ENCODE measurements at regions not wholly inside any gene's neighbourhood (a gene's known extent, or its start where the extent isn't known, plus 50 kb on each side); places are given as distances from the start of the nearest gene placed in this dataset.

DNA sequence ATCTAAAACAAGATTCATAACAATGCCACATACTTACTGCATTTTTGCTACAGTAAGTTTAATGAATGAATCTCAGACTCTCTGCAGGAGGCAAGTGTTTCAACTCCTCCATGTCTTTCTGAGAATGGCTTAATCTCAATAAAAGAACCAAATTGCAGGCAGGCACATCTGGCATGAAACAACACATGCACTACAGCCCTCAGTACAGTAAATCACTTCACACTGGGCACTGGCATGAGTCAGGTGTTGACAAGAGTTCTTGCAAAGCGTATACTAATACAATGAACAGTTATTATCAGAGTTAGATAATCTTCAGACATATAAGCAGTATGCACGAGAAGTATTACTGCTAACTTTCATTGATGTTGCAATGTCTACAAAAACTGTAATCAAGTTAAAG is 1386.8 kb downstream of the MRPL39 start:
- no peak for DNase-seq (ENCODE audit: low read depth)

DNA sequence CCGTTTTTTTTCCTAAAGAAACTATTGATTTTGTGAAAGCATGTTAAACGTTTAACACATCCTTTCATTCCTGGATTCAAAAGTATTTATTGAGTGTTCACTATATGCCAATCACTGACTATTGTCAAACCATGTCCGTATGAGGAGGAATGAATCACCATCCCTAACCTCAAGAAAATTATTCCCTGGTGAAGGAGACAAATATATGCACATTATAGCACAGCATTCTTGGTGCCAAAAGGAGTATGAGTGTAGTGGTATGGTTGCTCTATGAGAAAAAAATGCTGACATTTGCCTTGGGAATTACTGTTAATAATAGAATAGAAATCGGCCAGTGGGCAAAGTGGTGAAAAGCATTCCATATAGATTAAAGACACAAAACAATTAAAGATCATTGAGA is 1390.1 kb downstream of the MRPL39 start:
- DNase-seq (ENCODE audit: low read depth), result no peak

DNA sequence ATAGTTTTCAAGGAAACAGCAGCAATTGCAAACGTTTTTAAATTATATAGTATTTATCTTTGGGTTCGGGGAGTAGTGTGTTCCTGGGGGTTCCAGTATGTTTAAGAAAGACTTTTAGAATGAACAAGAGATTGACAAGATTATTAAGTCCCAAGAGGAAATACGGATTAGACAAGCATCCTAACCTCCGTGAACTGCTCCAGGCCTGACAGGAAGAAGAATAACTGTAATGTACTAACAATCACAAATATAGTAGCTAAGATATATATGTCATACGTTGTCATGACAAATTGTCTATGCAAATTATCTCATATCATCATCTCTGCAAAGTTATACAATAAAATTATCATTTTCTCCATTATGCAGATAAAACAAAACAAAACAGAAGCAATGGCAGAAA is 1397.2 kb downstream of the MRPL39 start:
- no peak for DNase-seq (ENCODE audit: low read depth)

DNA sequence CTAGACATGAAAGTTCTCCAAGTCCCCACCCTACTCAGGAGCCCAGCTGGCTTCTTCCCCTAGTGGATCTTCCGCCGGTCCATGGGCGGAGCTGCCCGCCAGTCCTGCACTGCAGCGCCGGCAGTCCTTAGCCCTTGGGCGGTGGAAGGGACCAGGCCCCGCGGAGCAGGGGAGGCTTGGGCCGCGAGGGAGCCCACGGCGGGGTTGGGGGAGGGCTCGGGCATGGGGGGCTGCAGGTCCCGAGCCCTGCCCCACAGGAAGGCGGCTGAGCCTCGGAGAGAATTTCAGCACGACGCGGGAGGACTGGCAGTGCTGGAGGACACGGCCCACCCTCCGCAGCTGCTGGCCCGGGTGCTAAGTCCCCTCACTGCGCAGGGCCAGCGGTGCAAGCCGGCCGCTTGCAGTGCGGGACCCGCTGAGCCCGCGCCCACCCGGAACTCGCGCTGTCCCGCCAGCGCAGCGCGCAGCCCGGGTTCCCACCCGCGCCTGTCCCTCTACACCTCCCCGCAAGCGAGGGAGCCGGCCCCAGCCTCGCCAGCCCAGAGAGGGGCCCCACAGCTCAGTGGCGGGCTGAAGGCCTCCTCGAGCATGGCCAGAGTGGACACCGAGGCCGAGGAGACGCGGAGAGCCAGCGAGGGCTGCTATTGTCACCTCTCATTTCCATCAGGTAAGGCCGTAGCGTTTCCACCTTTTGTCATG is 1398.6 kb downstream of the MRPL39 start:
- no peak for DNase-seq (ENCODE audit: low read depth)

DNA sequence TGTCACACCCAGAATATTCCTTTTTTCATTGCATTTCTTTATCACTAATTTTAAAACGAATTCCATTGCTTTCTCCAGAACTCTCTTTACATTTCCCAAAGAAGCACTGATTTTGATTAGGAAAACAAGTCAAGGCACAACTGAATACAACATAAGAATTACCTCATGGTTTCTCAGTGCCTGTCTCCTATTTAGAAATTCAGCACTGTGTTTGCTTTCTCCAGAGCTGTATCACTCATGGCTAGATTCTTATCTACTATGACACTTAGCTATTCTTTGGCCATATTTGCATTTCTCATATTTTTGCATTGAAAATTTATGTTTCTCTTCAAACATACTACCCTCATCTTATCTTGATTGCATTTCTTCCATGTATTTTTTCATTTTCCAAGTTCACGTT is 1402.0 kb downstream of the MRPL39 start:
- DNase-seq (ENCODE audit: low read depth), result no peak

DNA sequence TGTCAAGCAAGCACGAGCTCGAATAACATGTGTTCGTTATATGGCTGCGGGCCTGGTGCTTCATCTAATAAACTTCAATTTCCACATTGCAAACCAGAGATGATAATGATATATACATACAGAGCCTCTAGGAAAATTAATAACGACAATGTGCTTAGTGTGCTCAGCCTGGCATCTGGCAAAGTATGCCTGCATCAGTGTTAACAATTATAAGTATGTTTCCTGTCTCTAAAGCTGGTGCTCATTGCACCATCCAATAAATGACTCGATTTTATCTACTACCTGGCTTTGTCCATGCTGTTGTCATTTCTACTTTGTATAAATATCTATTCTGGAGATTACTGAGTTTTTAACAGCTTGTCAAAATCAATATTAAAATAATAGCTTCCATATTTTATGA is 1402.6 kb downstream of the MRPL39 start:
- no peak for DNase-seq (ENCODE audit: low read depth)

DNA sequence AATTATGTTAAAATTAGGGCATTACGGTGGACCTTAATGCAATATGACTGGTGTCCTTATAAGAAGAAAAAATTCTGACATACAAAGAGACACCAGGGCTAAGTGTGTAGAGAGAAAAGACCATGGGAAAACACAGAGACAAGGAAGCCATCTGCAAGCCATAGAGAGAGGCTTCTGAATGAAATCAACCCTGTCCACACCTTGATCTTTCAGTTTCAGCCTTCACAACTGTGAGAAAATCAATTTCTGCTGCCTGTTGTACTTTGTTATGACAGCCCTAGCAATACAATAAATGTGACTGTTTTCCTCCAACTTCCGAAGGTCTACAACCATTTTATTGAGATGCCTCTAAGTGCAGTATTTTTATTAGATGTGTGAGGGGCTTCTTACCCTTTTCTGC is 1407.2 kb downstream of the MRPL39 start:
- no peak for DNase-seq (ENCODE audit: low read depth)

DNA sequence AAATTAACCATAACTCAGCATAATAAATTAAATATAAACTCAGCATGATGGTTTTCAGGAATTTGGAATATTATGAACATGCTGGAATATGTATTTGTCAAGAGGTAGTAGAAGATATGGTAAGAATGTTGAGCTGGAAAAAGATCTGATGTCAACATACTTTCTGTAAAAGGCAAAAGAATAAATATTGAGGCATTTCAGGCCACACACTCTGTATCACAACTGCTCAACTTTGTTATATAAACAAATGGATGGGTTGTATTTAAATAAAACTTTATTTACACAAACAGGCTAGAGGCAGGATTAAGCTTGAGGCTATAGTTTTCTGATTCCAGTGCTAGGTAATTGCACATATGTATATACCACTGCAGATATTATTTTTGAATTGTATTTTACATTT is 1409.4 kb downstream of the MRPL39 start:
- no peak for DNase-seq (ENCODE audit: low read depth)

DNA sequence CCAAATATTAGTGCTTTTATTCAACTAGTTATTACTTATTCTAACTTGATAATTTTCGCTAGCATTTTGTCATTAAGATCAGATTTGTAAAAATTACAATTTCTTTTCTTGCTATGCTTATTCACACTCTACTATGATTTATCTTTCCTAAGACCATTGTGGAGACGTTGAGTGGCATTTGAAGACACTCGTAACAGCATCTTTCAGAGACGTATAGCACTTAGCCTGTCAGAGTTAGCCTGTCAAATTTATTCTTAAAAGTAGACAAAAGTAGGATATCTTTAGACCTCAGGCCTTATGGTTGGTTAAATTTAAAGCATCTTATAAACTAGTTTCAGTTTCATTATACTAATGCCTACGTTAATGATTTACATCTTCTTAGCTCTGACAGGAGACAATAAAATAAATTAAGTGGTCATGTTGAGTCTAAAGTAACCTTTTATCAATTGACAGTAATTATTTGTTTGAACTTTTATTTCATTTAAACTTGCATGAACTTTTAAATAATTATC is 1410.1 kb downstream of the MRPL39 start:
- DNase-seq (ENCODE audit: low read depth), result no peak

DNA sequence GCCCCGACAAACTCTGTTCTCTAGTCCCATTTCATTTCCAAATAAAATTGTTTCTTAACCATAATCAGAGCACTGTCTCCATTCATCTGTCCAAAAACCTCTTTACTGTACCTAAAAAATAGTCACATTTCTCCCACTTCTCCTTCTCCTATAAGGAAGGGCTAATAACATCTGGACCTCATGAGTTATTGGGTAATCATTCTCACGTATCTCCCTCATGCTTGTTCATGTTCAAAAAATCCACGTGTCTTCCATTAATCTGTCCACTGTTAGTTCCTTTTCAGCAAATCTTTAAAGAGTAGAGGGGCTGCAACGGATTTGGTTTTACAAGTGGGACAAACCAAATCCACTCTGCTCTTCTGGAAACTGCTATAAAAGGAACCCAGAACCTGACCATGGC is 1418.8 kb downstream of the MRPL39 start:
- DNase-seq (ENCODE audit: low read depth), result no peak

DNA sequence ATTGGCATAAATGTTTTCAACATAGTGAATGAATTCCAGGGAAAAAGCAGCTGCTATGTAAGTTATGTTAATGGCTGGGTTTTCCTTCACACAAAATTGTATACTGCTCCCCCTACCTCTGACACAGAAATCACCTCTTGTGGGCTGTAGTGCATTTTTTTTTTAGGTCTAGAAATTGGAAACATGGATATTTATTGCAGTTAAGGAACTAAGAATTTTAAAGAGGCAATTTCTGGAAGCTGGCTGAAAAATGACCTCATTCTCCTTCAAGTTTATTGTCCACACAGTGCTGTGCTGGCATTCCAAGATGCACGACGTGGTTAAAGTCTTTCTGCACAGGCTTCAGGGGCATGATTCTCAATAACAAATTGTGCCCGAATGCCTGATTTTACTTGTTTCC is 1424.2 kb downstream of the MRPL39 start:
- DNase-seq (ENCODE audit: low read depth), result no peak

DNA sequence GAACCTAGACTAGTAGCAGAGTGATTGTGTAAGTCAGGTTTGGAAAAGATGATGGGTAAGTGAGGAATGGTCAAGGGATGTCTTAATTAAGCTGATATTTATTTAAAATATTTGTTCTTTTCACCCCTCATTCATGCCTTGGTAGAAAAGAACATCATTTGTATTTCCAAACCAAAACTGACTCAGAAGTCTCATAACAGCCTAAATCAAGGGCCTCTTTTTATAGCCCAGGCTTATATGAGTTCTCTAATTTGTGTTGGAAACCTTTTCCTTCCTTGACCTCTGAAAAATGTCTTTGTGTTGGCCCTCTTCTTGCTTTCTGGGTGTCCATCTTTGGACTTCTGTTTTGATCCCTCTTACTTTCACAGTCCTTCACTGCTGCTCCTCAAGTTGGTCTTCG is 1428.2 kb downstream of the MRPL39 start:
- DNase-seq (ENCODE audit: low read depth), result no peak

DNA sequence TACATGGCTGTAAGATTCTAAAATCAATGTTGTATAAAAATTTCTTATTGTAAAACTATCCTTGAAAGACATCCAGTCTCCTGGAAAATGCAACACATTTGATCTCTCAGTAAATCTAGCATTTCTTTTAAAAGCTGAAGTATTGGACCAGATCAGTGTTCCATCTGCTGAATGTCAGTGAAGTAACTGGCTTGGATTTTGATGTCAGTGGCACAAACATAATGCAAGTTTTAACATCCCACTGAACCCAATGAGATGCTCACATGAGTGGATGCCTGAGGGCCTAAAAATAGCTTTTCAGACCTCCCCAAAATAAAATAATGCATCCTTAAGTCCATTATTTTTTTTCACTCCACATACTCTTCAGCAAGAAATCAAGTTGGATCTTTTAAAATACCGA is 1432.2 kb downstream of the MRPL39 start:
- DNase-seq (ENCODE audit: low read depth), result no peak

DNA sequence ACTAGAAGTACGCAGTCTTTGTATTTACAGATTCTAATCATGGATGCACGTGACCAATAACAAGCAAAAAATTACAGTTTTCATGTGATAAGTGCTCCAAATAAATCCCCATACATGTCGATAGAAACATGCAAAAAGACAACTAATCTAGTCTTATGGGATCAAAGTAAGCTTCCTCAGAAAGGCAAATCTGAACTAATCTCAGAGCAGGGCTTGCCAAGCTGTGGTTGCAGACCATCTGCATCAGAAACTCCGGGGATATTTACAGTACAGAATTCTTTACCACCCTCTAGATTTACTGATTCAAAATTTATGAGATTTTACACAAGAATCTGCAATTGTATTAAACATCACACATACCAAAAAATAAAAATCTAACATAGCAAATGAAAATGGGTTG is 1435.5 kb downstream of the MRPL39 start:
- DNase-seq (ENCODE audit: low read depth), result no peak

DNA sequence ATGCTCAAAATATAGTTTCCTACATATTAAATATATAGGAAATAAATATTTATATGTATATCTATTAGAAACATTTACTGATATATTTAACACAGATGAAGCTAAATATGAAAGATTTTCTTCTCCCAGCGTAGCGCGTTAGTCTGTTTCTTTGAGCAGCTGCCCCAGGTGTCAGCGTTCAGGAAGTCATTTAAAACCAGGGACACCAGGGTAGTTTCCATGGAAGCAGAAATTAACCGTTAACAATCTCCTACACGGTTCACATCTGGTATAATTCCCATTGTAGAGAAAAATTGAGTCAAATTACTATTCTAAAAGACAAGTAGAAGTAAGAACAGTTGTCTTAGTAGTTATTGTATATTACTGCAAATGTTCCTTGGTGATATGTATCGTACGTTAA is 1443.7 kb downstream of the MRPL39 start:
- DNase-seq (ENCODE audit: low read depth), result no peak

DNA sequence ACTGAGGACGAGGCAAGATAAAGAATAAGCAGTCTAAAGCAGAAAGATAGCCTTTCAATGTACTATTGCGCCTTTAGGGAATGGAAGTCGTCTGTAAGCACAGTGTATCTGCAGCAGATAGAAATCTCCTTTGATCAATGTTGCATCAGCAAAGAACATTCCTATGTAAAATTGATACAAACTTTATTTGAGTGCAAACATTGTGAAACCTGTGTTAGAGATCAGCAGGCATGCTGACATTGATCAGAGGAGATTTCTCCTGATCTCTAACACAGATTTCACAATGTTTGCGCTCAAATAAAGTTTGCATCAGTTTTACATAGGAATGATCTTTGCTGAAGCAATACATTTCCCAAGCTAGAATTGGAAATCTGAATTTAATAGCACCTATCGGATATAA is 1446.8 kb downstream of the MRPL39 start:
- DNase-seq (ENCODE audit: low read depth), result no peak

DNA sequence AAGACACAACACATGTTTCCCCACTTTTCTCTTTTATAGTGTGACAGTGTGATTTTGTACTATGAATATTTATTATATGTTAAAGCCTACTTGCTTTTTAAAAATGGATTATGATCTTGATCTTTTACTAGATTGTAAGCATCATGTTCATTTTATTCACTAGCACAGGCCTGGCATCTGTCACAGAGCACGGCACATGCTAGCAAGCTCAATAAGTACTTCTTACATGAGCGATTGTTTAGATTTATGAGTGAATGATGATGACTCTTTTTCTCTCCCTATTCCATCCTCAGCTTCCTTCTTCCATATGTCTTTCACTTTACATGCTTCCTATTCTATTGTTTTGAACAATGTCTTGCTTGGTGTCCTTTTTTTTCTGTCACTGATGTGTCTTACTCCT is 1454.1 kb downstream of the MRPL39 start:
- DNase-seq (ENCODE audit: low read depth), result no peak

DNA sequence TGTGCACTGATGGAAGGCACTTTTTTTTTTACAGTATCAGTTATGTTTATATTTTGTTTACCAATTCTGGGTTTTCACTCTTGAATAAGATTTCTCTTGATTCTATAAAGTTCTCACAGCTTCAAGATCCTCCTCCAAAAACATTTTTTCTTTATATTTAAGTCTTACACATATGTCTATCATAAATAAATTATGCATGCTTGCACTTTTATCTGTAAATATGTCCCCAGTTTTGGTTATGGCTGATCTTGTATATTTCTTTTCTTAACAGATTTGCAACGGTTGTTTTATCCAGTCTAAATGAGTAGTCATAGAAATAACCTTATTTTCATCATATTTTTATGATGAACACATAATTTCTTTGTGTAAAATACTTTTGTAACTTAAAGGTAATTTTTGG is 1456.5 kb downstream of the MRPL39 start:
- no peak for DNase-seq (ENCODE audit: low read depth)

DNA sequence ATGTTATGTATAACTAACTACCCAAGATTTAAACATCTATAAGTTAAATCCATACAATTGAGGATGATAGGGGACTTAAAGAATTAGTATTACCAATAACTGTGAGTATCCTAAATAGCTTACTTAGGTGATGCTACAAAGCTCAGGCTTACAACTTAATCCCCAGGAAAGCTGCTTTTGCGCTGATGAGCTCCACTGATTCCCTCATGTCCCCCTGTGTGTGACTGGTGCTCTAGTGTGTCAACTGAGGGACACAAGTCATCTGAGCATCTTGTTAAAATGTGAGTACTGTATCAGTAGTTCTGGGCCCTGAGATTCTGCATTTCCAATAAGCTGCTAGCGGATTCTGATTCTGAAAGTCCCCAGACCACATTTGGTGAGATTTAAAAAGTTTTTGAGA is 1458.8 kb downstream of the MRPL39 start:
- no peak for DNase-seq (ENCODE audit: low read depth)

DNA sequence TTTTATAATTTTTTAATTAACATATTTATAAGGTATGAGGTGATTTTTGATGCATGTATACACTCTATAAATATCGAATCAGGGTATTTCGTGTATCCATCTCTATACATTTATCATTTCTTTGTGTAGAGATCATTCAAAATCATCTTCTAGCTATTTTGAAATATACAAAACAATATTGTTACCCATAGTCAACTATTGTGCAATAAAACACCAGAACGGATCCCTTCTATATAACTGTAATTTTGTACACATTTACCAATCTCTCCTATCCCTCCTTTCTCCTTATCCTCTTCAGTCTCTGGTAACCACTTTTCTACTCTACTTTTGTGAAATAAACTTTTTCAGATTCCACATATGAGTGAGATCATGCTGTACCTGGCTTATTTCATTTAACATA is 1459.6 kb downstream of the MRPL39 start:
- DNase-seq (ENCODE audit: low read depth), result no peak

DNA sequence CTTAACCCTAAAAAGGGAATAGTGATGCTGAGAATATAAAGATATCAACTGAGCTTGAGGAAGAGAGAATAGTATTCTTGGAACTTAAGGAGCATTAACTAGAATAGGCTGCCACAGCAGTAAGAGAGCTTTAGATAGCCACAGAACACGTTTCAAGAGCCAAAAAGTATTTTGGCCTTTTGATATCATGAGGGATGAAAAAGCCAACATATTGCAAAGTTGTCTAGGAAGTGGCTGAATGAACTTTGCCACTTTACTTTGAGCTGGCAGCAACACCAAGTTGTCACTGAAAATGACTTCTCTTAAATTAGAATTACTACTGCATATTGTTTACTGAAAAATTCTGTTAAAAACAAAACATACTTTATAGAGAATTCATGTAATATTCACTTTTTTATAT is 1476.2 kb downstream of the MRPL39 start:
- no peak for DNase-seq (ENCODE audit: low read depth)

DNA sequence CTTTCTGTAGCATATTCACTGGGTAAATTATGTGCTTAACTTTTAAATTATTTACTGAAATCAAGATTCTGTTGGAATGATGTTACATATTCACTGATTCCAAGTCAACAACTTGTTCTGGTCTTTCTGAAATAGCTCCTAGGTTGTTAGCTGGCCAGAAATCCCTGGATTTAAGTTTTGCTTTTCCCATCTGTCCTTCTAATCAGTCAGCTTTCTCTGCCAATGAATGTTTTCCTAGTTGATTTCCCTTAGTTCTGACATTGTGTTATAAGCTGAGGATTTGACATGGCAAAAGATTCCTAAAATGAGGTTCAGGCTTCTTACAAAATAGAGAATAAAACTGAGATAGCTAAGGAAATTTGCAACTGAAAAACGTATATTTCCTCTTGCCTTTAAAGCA is 1479.6 kb downstream of the MRPL39 start:
- no peak for DNase-seq (ENCODE audit: low read depth)

DNA sequence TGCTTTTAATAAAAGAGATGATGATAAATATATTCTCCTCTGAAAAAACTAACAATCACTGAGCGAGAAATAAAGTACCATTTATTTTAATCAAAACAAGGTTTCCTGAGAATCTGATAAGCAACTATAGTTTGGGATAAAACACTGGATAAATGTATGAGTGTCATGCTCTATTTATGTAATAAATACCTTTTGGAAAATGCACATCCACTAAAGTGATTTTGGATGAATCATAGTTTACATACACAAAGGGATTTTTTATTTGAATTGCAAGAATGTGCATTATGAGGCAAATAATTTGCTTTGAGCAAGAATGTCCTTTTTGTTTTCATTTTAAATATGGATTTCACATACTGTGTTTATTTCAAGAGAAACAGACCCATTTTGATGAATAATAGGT is 1483.5 kb downstream of the MRPL39 start:
- no peak for DNase-seq (ENCODE audit: low read depth)

DNA sequence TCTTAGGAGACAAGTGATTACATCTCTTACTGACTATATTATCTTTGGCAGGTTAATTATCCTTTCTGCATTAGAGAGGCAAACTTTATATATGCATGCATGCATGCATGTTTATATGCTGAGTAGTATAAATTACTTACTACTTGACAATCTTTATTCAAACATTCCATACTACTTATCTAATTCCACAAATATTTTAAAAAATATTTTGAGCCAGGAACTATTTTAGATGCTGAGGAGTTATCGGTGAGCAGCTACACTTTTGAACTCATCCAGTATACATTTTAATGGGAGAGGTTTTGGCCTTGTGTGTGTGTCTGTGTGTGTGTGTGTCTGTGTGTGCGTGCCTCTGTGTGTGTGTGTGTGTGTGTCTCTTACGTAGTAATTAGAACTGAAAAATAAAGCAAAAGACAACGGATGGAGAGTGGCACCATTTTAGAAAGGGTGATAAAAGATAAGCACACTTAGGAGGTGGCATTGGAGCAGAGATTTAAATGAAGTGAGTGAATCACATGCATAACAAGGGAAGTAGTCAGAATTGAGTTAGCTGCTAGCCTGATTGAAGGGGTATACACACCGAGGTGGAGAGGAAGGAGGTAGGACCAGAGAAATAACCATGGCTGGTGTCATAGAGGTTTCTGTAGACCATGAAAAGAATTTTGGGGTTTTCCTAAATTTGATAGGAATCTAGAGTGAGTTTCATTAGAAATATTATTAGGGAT is 1488.4 kb downstream of the MRPL39 start:
- DNase-seq (ENCODE audit: low read depth), result no peak
